Adrenal gland (tissue), 5 donors: ENCODE measurements at regions not wholly inside any gene's neighbourhood (a gene's known extent, or its start where the extent isn't known, plus 50 kb on each side); places are given as distances from the start of the nearest gene placed in this dataset.

Experiments
- CTCF ChIP-seq, 6 experiments: fragments of 450-650 bp in 4 of 6; fragments of 200-600 bp in 2 of 6; sonication (generic) in 1 of 6; IDR thresholded peaks; 1 replicate in 5 of 6; 2 replicates in 1 of 6; pipeline versions ENCODE4 v1.5.1 to v1.8.0; 2016 to 2021; ENCODE audit warnings: antibody characterized with exemption in 6 of 6, mild to moderate bottlenecking in 2 of 6, moderate library complexity in 1 of 6
- POLR2A ChIP-seq, 2 donors: fragments of 450-650 bp; IDR thresholded peaks; one replicate each; pipeline ENCODE4 v1.6.1; 2017; ENCODE audit warnings: antibody characterized with exemption in 2 of 2, mild to moderate bottlenecking in 2 of 2, moderate library complexity in 1 of 2
- donor health status: DM: no; HTN: no; CAD: no.

GRCh38 chr2:35714883-35715282 lies 640.7 kb upstream of the CRIM1 start:
- TF ChIP-seq POLR2A (IDR thresholded peaks at IDR 0.05) (no peak), CTCF (IDR thresholded peaks at IDR 0.05) (no peak)
